ENCODE measurements at regions not wholly inside any gene's neighbourhood (a gene's known extent, or its start where the extent isn't known, plus 50 kb on each side); places are given as distances from the start of the nearest gene placed in this dataset.

DNA sequence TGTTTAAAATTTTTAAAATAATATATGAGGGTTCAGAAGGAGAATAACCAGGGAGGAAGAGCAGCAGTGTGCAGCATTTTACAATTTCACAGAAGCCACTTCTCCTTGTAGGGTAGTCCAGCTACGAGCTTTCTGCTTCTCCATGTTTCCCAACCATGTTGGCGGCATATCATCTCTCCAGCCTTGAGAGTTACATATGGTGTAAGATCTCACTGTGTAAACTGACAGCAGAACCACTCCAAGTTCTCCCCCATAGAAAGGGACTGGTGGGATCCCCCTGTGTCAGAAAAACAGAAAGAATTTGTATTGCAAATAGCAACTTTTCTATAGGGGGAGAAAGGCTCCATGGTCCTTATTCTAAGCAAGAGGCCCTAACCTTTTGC, 266.8 kb upstream of the ACVR2A start:
- H3K4me3 ChIP-seq = no peak overlapping the region
- 92% methylated on average over 2 of the region's 2 CpGs for WGBS
- H3K9me3 ChIP-seq = no peaks in the 10 kb centered on the region
- H3K36me3 ChIP-seq = no peaks in the 10 kb centered on the region
- DNase-seq (ENCODE audit: low spot score in 2 of 2) = no peak
- no peaks in the 10 kb centered on the region for H3K27me3 ChIP-seq
- TF ChIP-seq POLR2A (IDR thresholded peaks at IDR 0.05) (no peak), EP300 (IDR thresholded peaks at IDR 0.05) (no peak), POLR2AphosphoS5 (IDR thresholded peaks at IDR 0.05) (no peak)
- TF ChIP-seq, protein P1, sequence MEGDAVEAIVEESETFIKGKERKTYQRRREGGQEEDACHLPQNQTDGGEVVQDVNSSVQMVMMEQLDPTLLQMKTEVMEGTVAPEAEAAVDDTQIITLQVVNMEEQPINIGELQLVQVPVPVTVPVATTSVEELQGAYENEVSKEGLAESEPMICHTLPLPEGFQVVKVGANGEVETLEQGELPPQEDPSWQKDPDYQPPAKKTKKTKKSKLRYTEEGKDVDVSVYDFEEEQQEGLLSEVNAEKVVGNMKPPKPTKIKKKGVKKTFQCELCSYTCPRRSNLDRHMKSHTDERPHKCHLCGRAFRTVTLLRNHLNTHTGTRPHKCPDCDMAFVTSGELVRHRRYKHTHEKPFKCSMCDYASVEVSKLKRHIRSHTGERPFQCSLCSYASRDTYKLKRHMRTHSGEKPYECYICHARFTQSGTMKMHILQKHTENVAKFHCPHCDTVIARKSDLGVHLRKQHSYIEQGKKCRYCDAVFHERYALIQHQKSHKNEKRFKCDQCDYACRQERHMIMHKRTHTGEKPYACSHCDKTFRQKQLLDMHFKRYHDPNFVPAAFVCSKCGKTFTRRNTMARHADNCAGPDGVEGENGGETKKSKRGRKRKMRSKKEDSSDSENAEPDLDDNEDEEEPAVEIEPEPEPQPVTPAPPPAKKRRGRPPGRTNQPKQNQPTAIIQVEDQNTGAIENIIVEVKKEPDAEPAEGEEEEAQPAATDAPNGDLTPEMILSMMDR (IDR thresholded peaks at IDR 0.05) = no peak
- H3K27ac ChIP-seq = no peak overlapping the region
- H3K4me1 ChIP-seq = peaks cover 5% of the 10 kb centered on the region

DNA sequence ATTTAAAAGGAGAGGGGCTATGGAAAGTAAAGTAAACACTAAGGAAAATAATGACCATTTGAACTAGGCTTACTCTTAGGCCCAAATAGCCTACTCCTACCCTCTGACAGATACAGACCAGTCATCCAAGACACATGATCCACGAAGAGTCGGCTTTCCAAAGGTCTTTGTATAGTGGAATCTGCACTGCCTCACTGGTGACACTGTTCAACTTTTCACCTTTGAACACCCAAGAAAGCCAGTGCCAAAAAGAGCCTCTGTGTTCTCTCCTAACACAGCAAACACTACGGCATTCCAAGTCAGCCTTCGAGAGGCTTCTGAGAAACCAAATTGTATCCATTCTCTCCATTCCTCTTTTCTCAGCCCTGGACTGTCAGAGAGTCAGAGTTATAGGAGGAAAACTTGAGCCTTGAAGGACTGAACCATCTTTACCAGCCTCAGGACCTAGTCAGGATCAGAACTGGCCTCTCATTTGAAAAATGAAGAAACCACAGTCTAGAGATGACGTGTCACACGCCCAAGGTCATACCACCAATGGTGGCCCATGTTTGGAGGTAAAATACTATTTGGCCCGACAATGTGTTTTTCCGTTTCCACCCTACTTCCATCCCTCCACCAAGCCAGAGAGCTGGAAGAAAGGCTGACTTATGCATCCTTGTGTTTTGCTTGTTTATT, 267.4 kb upstream of the ACVR2A start:
- no peak for DNase-seq (ENCODE audit: low spot score in 2 of 2)
- 67% methylated on average over 8 of the region's 8 CpGs for WGBS
- TF ChIP-seq EP300 (IDR thresholded peaks at IDR 0.05) = no peak
- TF ChIP-seq, protein P1 (IDR thresholded peaks at IDR 0.05) = no peak
- no peak for TF ChIP-seq POLR2AphosphoS5 (IDR thresholded peaks at IDR 0.05)
- no peak for TF ChIP-seq POLR2A (IDR thresholded peaks at IDR 0.05)

DNA sequence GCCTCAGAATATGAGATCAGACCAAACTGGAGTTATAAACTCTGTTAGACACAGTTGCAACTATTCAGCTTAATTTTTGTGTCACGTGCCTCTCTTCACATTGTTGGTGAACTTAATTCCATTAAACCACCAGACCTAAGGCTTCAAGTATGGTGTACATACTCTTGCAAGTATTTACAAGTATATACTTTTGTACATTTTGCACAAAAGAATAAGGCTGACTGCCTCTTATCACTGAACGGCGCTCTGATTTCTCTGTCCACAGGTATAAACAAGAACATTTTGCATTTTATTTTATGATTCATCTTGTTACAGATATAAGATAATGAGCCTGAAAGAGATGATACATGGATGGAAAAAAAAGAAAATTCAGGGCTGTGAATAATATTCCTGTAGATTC, 269.7 kb upstream of the ACVR2A start:
- 66% methylated on average over 3 of the region's 3 CpGs for WGBS
- no peak overlapping the region for H3K4me3 ChIP-seq
- H3K36me3 ChIP-seq = no peaks in the 10 kb centered on the region
- TF ChIP-seq POLR2AphosphoS5 (IDR thresholded peaks at IDR 0.05) = no peak
- TF ChIP-seq EP300 (IDR thresholded peaks at IDR 0.05) = no peak
- no peak for TF ChIP-seq POLR2A (IDR thresholded peaks at IDR 0.05)
- TF ChIP-seq, protein P1 (IDR thresholded peaks at IDR 0.05) = no peak
- no peak overlapping the region for H3K27ac ChIP-seq
- peaks cover 9% of the 10 kb centered on the region for H3K4me1 ChIP-seq
- no peaks in the 10 kb centered on the region for H3K9me3 ChIP-seq
- no peak for DNase-seq (ENCODE audit: low spot score in 2 of 2)
- no peaks in the 10 kb centered on the region for H3K27me3 ChIP-seq

More for the DNA sequence above, 267.4 kb upstream of the ACVR2A start:
- H3K4me3 ChIP-seq = no peak overlapping the region
- peaks cover 5% of the 10 kb centered on the region for H3K4me1 ChIP-seq
- no peaks in the 10 kb centered on the region for H3K36me3 ChIP-seq
- H3K27me3 ChIP-seq = no peaks in the 10 kb centered on the region
- no peak overlapping the region for H3K27ac ChIP-seq
- H3K9me3 ChIP-seq = no peaks in the 10 kb centered on the region

DNA sequence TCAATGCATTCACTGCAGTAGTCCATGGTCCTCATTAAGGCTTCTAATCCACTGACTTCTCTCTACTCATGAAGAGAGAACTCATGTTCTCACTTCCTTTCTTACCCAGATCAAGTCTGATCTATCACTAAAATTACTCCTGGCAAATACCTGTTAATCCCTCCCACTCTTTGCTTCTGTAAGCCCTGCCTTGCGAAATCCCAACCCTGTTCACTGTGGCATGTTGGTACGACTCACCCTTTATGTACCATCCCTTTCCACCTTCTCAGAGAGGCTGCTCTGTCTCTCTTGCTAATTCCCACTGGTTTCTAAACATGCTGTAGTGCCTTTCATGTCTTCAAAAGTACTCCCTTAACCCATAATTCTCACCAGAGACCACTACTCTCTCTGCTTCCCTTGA, 272.2 kb upstream of the ACVR2A start:
- Histone ChIP-seq H3K27ac (no peak overlapping the region), H3K4me1 (peaks cover 16% of the 10 kb centered on the region), H3K36me3 (no peaks in the 10 kb centered on the region), H3K4me3 (no peak overlapping the region), H3K27me3 (no peaks in the 10 kb centered on the region), H3K9me3 (no peaks in the 10 kb centered on the region)
- TF ChIP-seq POLR2A (IDR thresholded peaks at IDR 0.05) = no peak
- TF ChIP-seq, protein P1 (IDR thresholded peaks at IDR 0.05) = no peak
- DNase-seq (ENCODE audit: low spot score in 2 of 2) = no peak
- WGBS = 69% methylated on average over 2 of the region's 2 CpGs

DNA sequence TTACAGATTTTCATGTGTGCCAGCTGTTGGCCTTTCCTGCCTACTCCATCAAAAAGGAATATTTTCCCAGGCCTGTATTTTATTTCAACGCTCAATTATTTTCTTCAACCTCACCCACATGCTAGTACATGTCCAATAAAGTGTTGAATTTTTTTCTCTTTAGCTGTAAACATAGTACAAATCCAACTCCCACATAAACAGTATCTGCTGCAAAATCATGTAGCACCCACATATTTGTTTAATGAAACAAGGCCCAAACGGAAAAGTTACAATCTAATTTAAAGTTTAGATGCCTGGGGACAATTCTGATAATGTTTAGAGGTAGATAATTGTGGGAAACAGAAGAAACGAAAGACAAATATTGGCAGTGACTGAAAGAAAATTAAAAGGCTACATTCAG, 275.4 kb upstream of the ACVR2A start:
- Histone ChIP-seq H3K9me3 (no peaks in the 10 kb centered on the region), H3K27me3 (no peaks in the 10 kb centered on the region), H3K27ac (no peak overlapping the region), H3K4me1 (peaks cover 11% of the 10 kb centered on the region), H3K36me3 (no peaks in the 10 kb centered on the region), H3K4me3 (no peak overlapping the region)
- 22% methylated on average over 3 of the region's 3 CpGs for WGBS
- TF ChIP-seq POLR2AphosphoS5 (IDR thresholded peaks at IDR 0.05) (no peak), EP300 (IDR thresholded peaks at IDR 0.05) (no peak), POLR2A (IDR thresholded peaks at IDR 0.05) (no peak)
- TF ChIP-seq, protein P1 (IDR thresholded peaks at IDR 0.05) = no peak
- DNase-seq (ENCODE audit: low spot score in 2 of 2) = no peak

All from suprapubic skin (tissue), 4 donors.